Stimulated activated naive CD4-positive, alpha-beta T cell (primary cell): ENCODE measurements at regions not wholly inside any gene's neighbourhood (a gene's known extent, or its start where the extent isn't known, plus 50 kb on each side); places are given as distances from the start of the nearest gene placed in this dataset.

Source experiments
- DNase-seq, 6 experiments: peaks; one replicate each; lab custom pipeline; 2025; lab: John Stamatoyannopoulos, UW

- DNase-seq: no peak
Measured at GRCh38 chrX:110432091-110432905, 73.7 kb downstream of the RTL9 start.

- no peak for DNase-seq
Measured at GRCh38 chrX:110432906-110433215, 74.2 kb downstream of the RTL9 start.

- no peak for DNase-seq
Measured at GRCh38 chrX:110435196-110435595, 76.5 kb downstream of the RTL9 start.

- DNase-seq: no peak
Measured at GRCh38 chrX:110436523-110436922, 77.9 kb downstream of the RTL9 start.

- DNase-seq: no peak
Measured at GRCh38 chrX:110437686-110438085, 79.0 kb downstream of the RTL9 start.

- DNase-seq: no peak
Measured at GRCh38 chrX:110440016-110440805, 81.6 kb downstream of the RTL9 start.

- DNase-seq: no peak
Measured at GRCh38 chrX:110442635-110443034, 84.0 kb downstream of the RTL9 start.

GRCh38 chrX:110444996-110445395, 86.3 kb downstream of the RTL9 start:
- no peak for DNase-seq

GRCh38 chrX:110448459-110448858, 89.8 kb downstream of the RTL9 start:
- DNase-seq: no peak

- DNase-seq: no peak
Measured at GRCh38 chrX:110449312-110449711, 90.7 kb downstream of the RTL9 start.

- DNase-seq: peak in 5 of 6 experiments; percentile 1 to 43 (median 22)
Measured at GRCh38 chrX:110450050-110450449, 91.4 kb downstream of the RTL9 start.

- DNase-seq: no peak
Measured at GRCh38 chrX:110454336-110454735, 95.7 kb downstream of the RTL9 start.

- DNase-seq: no peak
Measured at GRCh38 chrX:110462957-110463356, 104.3 kb downstream of the RTL9 start.

GRCh38 chrX:110466790-110467189, 108.1 kb downstream of the RTL9 start:
- no peak for DNase-seq

- no peak for DNase-seq
Measured at GRCh38 chrX:110472265-110472664, 113.6 kb downstream of the RTL9 start.

- DNase-seq: no peak
Measured at GRCh38 chrX:110477593-110478228, 119.1 kb downstream of the RTL9 start.

- DNase-seq: no peak
Measured at GRCh38 chrX:110491846-110492620, 133.4 kb downstream of the RTL9 start.

- DNase-seq: no peak
Measured at GRCh38 chrX:110504947-110505346, 146.3 kb downstream of the RTL9 start.

GRCh38 chrX:110509755-110510532, 151.3 kb downstream of the RTL9 start:
- DNase-seq: no peak

- DNase-seq: no peak
Measured at GRCh38 chrX:110511238-110511637, 152.6 kb downstream of the RTL9 start.

GRCh38 chrX:110512341-110512740, 153.7 kb downstream of the RTL9 start:
- DNase-seq: no peak
